OCI-LY3 (cell line): ENCODE measurements at regions not wholly inside any gene's neighbourhood (a gene's known extent, or its start where the extent isn't known, plus 50 kb on each side); places are given as distances from the start of the nearest gene placed in this dataset.

Experiments
- H2AFZ ChIP-seq: fragments of 200-600, 300-600 bp; shearing (Covaris generic); 2 replicates; pipeline ENCODE4 v1.6.0; 2014; ENCODE audit warnings: antibody characterized with exemption, low read depth, low read length
- H3K27ac ChIP-seq: fragments of 200-600, 300-600 bp; sonication (generic); 2 replicates; pipeline ENCODE4 v1.5.1; 2014; ENCODE audit warnings: mild to moderate bottlenecking, low read length, moderate library complexity, mixed read lengths
- H3K27me3 ChIP-seq: fragments of 200-600, 300-600 bp; sonication (generic); 2 replicates; pipeline ENCODE4 v1.6.1; 2014; ENCODE audit warnings: low read depth, low read length, mixed read lengths
- H3K36me3 ChIP-seq: fragments of 200-600, 300-600 bp; sonication (generic); replicated peaks from 2 replicates; pipeline ENCODE3; 2014; ENCODE audit warnings: low read depth, low read length, mixed read lengths
- H3K4me1 ChIP-seq: fragments of 300-600, 200-600 bp; sonication (generic); 2 replicates; pipeline ENCODE4 v1.6.1; 2014; ENCODE audit warnings: low read length, mixed read lengths
- H3K4me2 ChIP-seq: fragments of 200-600, 300-600 bp; sonication (generic); 2 replicates; pipeline ENCODE4 v1.6.1; 2014; ENCODE audit warnings: low read length, mixed read lengths
- H3K4me3 ChIP-seq: fragments of 300-600, 200-600 bp; sonication (generic); 2 replicates; pipeline ENCODE4 v1.5.1; 2014; ENCODE audit warnings: antibody characterized with exemption, mild to moderate bottlenecking, low read length, moderate library complexity
- H3K79me2 ChIP-seq: fragments of 300-600, 200-600 bp; shearing (Covaris generic); 2 replicates; pipeline ENCODE4 v1.6.1; 2014; ENCODE audit warnings: mild to moderate bottlenecking, low read length, mixed read lengths
- H3K9ac ChIP-seq: fragments of 300-600, 200-600 bp; shearing (Covaris generic); 2 replicates; pipeline ENCODE4 v1.6.0; 2014; ENCODE audit warnings: mild to moderate bottlenecking, low read length, moderate library complexity
- H3K9me3 ChIP-seq: fragments of 200-600, 300-600 bp; shearing (Covaris generic); 2 replicates; pipeline ENCODE4 v1.6.1; 2014; ENCODE audit warnings: low read length, mixed read lengths; ENCODE audit not compliant: insufficient read depth
- H4K20me1 ChIP-seq: fragments of 200-600, 300-600 bp; sonication (generic); 2 replicates; pipeline ENCODE4 v1.6.1; 2016; ENCODE audit warnings: low read length, mixed read lengths; ENCODE audit not compliant: insufficient read depth
- CTCF ChIP-seq: fragments of 200-600, 300-600 bp; sonication (generic); IDR thresholded peaks from 2 replicates; pipeline ENCODE4 v1.5.1; 2014; ENCODE audit warnings: antibody characterized with exemption, low read length, low read depth
- EZH2phosphoT487 ChIP-seq: fragments of 200-600 bp; shearing (Covaris generic); IDR thresholded peaks from 2 replicates; pipeline ENCODE4 v1.6.1; 2018; ENCODE audit warnings: antibody characterized with exemption, mixed run types, low read depth

DNA sequence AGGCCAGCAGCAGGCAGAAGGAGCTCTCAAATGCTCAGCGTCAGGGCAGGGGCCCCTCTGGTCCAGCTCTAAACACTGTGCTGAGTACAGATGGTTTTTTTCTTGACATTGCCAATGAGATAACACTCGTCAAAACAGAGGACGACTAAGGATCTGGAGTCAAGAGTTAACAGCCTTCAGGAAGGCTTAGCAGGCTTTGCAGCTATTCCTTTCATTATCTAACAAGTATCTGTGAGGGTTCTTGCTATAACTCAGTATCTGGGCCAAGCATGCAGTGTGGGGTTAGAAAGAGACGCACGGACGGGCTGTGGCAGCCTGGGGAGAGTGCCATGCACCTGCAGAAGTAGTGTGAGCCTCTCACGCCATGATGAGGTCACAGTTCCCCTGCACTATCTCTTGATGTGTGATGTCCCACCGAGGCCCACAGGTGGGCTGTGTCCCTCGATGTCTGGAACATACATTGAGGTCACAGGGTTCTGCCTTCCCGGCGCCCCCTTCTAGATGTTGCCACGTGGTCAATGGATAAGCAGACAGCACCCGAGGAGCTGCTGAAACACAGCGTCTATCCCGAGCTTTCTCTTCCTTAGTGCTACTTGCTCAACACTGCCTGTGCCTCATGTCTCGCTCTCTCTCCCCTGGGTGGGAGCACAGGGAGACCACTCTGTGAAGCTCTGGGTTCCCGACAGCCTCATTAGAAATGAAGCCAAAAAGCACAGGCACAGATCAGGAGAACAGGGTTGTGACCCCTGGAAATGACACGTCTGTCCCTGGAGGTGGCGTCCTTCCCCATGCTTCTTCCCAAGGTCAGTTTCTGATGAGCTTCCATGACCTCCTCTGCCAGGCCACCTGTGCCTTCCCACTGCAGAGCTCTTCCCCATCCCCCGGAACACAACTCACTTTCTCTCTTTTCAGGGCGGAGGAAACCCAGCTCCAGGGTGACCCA, 85.5 kb upstream of the RPS6KA2 start:
- Histone ChIP-seq H2AFZ (no peak overlapping the region), H3K4me2 (no peak overlapping the region), H3K4me3 (no peak overlapping the region), H3K27ac (no peak overlapping the region), H3K9me3 (no peaks in the 10 kb centered on the region), H3K36me3 (no peaks in the 10 kb centered on the region), H3K27me3 (no peaks in the 10 kb centered on the region), H3K9ac (no peak overlapping the region), H3K79me2 (no peaks in the 10 kb centered on the region), H3K4me1 (no peaks in the 10 kb centered on the region), H4K20me1 (no peaks in the 10 kb centered on the region)
- TF ChIP-seq EZH2phosphoT487: no peak
- TF ChIP-seq CTCF: no peak

DNA sequence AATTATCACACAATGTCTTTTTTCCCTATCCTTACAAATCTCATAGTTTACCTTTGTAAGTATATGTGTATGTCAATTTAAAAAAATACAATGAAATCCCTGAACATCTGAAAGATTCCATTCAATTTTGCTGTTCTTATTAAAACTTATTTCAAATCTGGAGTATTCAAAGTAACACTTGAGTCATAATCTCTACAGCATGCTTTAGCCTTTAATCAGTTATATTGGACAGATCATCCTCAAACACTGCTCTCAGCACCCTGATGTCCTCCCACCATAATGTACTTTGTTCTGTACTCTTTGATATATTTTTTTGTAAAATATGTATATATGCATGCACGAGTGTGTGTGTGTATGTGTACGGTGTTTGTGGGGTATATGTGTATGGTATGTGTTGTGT, 83.0 kb upstream of the RPS6KA2 start:
- no peak overlapping the region for H3K4me3 ChIP-seq
- TF ChIP-seq EZH2phosphoT487 (no peak), CTCF (no peak)
- H4K20me1 ChIP-seq: no peaks in the 10 kb centered on the region
- H3K4me1 ChIP-seq: no peaks in the 10 kb centered on the region
- H3K36me3 ChIP-seq: no peaks in the 10 kb centered on the region
- no peak overlapping the region for H2AFZ ChIP-seq
- H3K4me2 ChIP-seq: no peak overlapping the region
- no peaks in the 10 kb centered on the region for H3K79me2 ChIP-seq
- H3K27me3 ChIP-seq: no peaks in the 10 kb centered on the region
- H3K27ac ChIP-seq: no peak overlapping the region
- no peaks in the 10 kb centered on the region for H3K9me3 ChIP-seq
- no peak overlapping the region for H3K9ac ChIP-seq

DNA sequence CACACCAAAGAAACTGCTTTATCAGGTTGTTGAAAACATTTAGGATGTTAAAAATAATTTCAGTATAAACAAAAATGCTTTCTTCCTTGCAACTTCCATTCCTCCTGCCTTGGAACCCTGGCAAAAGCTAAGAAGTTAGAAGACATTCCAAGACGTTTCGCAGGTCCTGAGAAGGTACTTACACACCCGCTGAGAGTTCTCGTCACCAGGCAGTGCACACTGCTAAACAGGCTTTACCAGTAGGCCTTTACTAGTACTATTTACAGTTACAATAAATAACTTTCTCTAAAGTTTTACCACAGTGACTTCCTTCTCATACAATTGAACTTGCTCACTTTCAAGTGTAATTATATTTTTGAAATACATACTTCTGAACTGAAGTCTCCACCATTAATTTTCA, 81.4 kb upstream of the RPS6KA2 start:
- Histone ChIP-seq H3K27me3 (0 out of 2 replicates have a peak, but pooled peaks cover under 1% of the 10 kb centered on the region), H3K9me3 (no peaks in the 10 kb centered on the region), H3K9ac (no peak overlapping the region), H3K36me3 (no peaks in the 10 kb centered on the region), H3K4me2 (no peak overlapping the region), H3K79me2 (no peaks in the 10 kb centered on the region), H3K4me3 (no peak overlapping the region), H4K20me1 (no peaks in the 10 kb centered on the region), H2AFZ (no peak overlapping the region), H3K4me1 (no peaks in the 10 kb centered on the region), H3K27ac (no peak overlapping the region)
- TF ChIP-seq EZH2phosphoT487: no peak

GRCh38 chr6:166707045-166707444, 80.0 kb upstream of the RPS6KA2 start:
- TF ChIP-seq EZH2phosphoT487 (no peak), CTCF (no peak)
- no peak overlapping the region for H3K4me2 ChIP-seq

More at GRCh38 chr6:166707045-166707444, 80.0 kb upstream of the RPS6KA2 start:
- H3K79me2 ChIP-seq: no peaks in the 10 kb centered on the region
- H2AFZ ChIP-seq: no peak overlapping the region
- H3K9me3 ChIP-seq: no peaks in the 10 kb centered on the region
- H3K36me3 ChIP-seq: no peaks in the 10 kb centered on the region
- H3K4me3 ChIP-seq: no peak overlapping the region
- H3K4me1 ChIP-seq: no peaks in the 10 kb centered on the region
- H3K9ac ChIP-seq: no peak overlapping the region
- H4K20me1 ChIP-seq: no peaks in the 10 kb centered on the region
- H3K27me3 ChIP-seq: 0 out of 2 replicates have a peak, but pooled peaks cover 5% of the 10 kb centered on the region
- H3K27ac ChIP-seq: no peak overlapping the region
